Transverse colon (tissue), 4 donors: ENCODE measurements at regions not wholly inside any gene's neighbourhood (a gene's known extent, or its start where the extent isn't known, plus 50 kb on each side); places are given as distances from the start of the nearest gene placed in this dataset.

ENCODE experiments used
- CTCF ChIP-seq, 5 experiments: fragments of 200-600 bp in 3 of 5; fragments of 450-650 bp in 2 of 5; sonication (generic) in 3 of 5; IDR thresholded peaks; 1 replicate in 2 of 5; 2 replicates in 3 of 5; pipeline ENCODE4 v1.5.1; 2016 to 2017; ENCODE audit warnings: antibody characterized with exemption in 5 of 5, inconsistent platforms in 3 of 5, mild to moderate bottlenecking in 2 of 5, moderate library complexity in 1 of 5
- POLR2AphosphoS5 ChIP-seq, 3 donors: sonication (generic); formaldehyde crosslinking; IDR thresholded peaks; one replicate each; pipeline ENCODE4 v1.6.1; 2016; ENCODE audit warnings: antibody characterized with exemption in 3 of 3

- TF ChIP-seq CTCF (IDR thresholded peaks at IDR 0.05) (no peak), POLR2AphosphoS5 (IDR thresholded peaks at IDR 0.05) (no peak)
Measured at GRCh38 chr1:244116946-244117345, 65.9 kb downstream of the ZBTB18 start.
